HepG2 (cell line): ENCODE measurements at regions not wholly inside any gene's neighbourhood (a gene's known extent, or its start where the extent isn't known, plus 50 kb on each side); places are given as distances from the start of the nearest gene placed in this dataset.

Source experiments
- CREB3 ChIP-seq: sonication (generic); formaldehyde crosslinking; IDR thresholded peaks from 2 replicates; pipeline ENCODE4 v1.5.0; 2020; ENCODE audit warnings: missing genetic modification reagents
- FOXK1 ChIP-seq: sonication (generic); formaldehyde crosslinking; IDR thresholded peaks from 2 replicates; pipeline ENCODE4 v1.4.0; 2020; ENCODE audit warnings: low read depth, missing genetic modification reagents, borderline replicate concordance
- HMG20B ChIP-seq: conservative IDR thresholded peaks from 2 replicates; pipeline ENCODE4 v1.6.1; 2016; ENCODE audit warnings: missing genetic modification reagents, missing compliant biosample characterization
- HNRNPLL ChIP-seq: fragments of 200-400 bp; formaldehyde crosslinking; IDR thresholded peaks from 2 replicates; pipeline ENCODE4 v1.6.1; 2017; ENCODE audit warnings: mild to moderate bottlenecking, low read depth, low read length; ENCODE audit not compliant: poor library complexity, severe bottlenecking
- MXD3 ChIP-seq: IDR thresholded peaks from 2 replicates; pipeline ENCODE4 v1.6.1; 2016; ENCODE audit warnings: mild to moderate bottlenecking, missing biosample characterization, missing genetic modification reagents
- SNAPC5 ChIP-seq: sonication (generic); formaldehyde crosslinking; IDR thresholded peaks from 2 replicates; pipeline ENCODE4 v1.8.1; 2023; ENCODE audit warnings: mild to moderate bottlenecking, missing genetic modification reagents, borderline replicate concordance
- THAP11 ChIP-seq: IDR thresholded peaks from 2 replicates; pipeline ENCODE4 v1.6.1; 2016; ENCODE audit warnings: missing biosample characterization, missing genetic modification reagents
- ZBTB7B ChIP-seq: sonication (generic); formaldehyde crosslinking; IDR thresholded peaks from 2 replicates; pipeline ENCODE4 v1.4.0; 2020; ENCODE audit warnings: missing genetic modification reagents
- ZMYM2 ChIP-seq: sonication (generic); formaldehyde crosslinking; IDR thresholded peaks from 2 replicates; pipeline ENCODE4 v1.8.0; 2022; ENCODE audit warnings: mild to moderate bottlenecking, missing genetic modification reagents
- ZNF563 ChIP-seq: sonication (generic); formaldehyde crosslinking; IDR thresholded peaks from 2 replicates; pipeline ENCODE4 v1.8.0; 2022; ENCODE audit warnings: mild to moderate bottlenecking, moderate library complexity, missing genetic modification reagents
- TF ChIP-seq, protein P1 (sequence below): sonication (generic); formaldehyde crosslinking; IDR thresholded peaks from 2 replicates; pipeline ENCODE4 v1.4.0; 2020; ENCODE audit warnings: mild to moderate bottlenecking, missing genetic modification reagents, borderline replicate concordance
- TF ChIP-seq, protein P2 (sequence below): sonication (generic); formaldehyde crosslinking; IDR thresholded peaks from 2 replicates; pipeline ENCODE4 v1.8.1; 2023; ENCODE audit warnings: missing genetic modification reagents, mild to moderate bottlenecking, borderline replicate concordance
- TF ChIP-seq, protein P3 (sequence below): sonication (generic); formaldehyde crosslinking; IDR thresholded peaks from 2 replicates; pipeline ENCODE4 v1.5.1; 2020; ENCODE audit warnings: mild to moderate bottlenecking, missing genetic modification reagents, moderate library complexity

- TF ChIP-seq, protein P1, sequence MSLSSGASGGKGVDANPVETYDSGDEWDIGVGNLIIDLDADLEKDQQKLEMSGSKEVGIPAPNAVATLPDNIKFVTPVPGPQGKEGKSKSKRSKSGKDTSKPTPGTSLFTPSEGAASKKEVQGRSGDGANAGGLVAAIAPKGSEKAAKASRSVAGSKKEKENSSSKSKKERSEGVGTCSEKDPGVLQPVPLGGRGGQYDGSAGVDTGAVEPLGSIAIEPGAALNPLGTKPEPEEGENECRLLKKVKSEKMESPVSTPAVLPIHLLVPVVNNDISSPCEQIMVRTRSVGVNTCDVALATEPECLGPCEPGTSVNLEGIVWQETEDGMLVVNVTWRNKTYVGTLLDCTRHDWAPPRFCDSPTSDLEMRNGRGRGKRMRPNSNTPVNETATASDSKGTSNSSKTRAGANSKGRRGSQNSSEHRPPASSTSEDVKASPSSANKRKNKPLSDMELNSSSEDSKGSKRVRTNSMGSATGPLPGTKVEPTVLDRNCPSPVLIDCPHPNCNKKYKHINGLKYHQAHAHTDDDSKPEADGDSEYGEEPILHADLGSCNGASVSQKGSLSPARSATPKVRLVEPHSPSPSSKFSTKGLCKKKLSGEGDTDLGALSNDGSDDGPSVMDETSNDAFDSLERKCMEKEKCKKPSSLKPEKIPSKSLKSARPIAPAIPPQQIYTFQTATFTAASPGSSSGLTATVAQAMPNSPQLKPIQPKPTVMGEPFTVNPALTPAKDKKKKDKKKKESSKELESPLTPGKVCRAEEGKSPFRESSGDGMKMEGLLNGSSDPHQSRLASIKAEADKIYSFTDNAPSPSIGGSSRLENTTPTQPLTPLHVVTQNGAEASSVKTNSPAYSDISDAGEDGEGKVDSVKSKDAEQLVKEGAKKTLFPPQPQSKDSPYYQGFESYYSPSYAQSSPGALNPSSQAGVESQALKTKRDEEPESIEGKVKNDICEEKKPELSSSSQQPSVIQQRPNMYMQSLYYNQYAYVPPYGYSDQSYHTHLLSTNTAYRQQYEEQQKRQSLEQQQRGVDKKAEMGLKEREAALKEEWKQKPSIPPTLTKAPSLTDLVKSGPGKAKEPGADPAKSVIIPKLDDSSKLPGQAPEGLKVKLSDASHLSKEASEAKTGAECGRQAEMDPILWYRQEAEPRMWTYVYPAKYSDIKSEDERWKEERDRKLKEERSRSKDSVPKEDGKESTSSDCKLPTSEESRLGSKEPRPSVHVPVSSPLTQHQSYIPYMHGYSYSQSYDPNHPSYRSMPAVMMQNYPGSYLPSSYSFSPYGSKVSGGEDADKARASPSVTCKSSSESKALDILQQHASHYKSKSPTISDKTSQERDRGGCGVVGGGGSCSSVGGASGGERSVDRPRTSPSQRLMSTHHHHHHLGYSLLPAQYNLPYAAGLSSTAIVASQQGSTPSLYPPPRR (CRISPR knock-in tag), result no peak
- TF ChIP-seq CREB3 (CRISPR knock-in tag) (no peak), ZMYM2 (0 out of 2 replicates have a peak, but pooled peaks have one; percentile 31), MXD3 (CRISPR knock-in tag) (no peak), FOXK1 (no peak), HMG20B (CRISPR knock-in tag) (no peak), ZBTB7B (CRISPR knock-in tag) (no peak), HNRNPLL (no peak), SNAPC5 (CRISPR knock-in tag) (no peak), ZNF563 (no peak), THAP11 (no peak)
- TF ChIP-seq, protein P2, sequence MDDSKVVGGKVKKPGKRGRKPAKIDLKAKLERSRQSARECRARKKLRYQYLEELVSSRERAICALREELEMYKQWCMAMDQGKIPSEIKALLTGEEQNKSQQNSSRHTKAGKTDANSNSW (CRISPR knock-in tag), result no peak
- TF ChIP-seq, protein P3, sequence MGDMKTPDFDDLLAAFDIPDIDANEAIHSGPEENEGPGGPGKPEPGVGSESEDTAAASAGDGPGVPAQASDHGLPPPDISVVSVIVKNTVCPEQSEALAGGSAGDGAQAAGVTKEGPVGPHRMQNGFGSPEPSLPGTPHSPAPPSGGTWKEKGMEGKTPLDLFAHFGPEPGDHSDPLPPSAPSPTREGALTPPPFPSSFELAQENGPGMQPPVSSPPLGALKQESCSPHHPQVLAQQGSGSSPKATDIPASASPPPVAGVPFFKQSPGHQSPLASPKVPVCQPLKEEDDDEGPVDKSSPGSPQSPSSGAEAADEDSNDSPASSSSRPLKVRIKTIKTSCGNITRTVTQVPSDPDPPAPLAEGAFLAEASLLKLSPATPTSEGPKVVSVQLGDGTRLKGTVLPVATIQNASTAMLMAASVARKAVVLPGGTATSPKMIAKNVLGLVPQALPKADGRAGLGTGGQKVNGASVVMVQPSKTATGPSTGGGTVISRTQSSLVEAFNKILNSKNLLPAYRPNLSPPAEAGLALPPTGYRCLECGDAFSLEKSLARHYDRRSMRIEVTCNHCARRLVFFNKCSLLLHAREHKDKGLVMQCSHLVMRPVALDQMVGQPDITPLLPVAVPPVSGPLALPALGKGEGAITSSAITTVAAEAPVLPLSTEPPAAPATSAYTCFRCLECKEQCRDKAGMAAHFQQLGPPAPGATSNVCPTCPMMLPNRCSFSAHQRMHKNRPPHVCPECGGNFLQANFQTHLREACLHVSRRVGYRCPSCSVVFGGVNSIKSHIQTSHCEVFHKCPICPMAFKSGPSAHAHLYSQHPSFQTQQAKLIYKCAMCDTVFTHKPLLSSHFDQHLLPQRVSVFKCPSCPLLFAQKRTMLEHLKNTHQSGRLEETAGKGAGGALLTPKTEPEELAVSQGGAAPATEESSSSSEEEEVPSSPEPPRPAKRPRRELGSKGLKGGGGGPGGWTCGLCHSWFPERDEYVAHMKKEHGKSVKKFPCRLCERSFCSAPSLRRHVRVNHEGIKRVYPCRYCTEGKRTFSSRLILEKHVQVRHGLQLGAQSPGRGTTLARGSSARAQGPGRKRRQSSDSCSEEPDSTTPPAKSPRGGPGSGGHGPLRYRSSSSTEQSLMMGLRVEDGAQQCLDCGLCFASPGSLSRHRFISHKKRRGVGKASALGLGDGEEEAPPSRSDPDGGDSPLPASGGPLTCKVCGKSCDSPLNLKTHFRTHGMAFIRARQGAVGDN, result peak; percentile 17; the same call in 1 of the 2 replicates
Observed at GRCh38 chr7:101733713-101734475, 83.5 kb upstream of the CUX1 start (continued).
